ENCODE measurements at regions not wholly inside any gene's neighbourhood (a gene's known extent, or its start where the extent isn't known, plus 50 kb on each side); places are given as distances from the start of the nearest gene placed in this dataset.

GRCh38 chr4:20580907-20581306 is 119.4 kb upstream of the PACRGL start:
- peaks cover 6% of the 10 kb centered on the region; the same call in 1 of the 2 replicates for H3K4me1 ChIP-seq (ENCODE audit: insufficient read depth)
- H3K36me3 Mint-ChIP-seq (ENCODE audit: low read depth), result no peaks in the 10 kb centered on the region
- DNase-seq (ENCODE audit: low spot score), result no peak
- no peaks in the 10 kb centered on the region for H3F3A ChIP-seq (replicated peaks; ENCODE audit: low read depth)
- H3K9me2 ChIP-seq (ENCODE audit: insufficient read depth), result no peaks in the 10 kb centered on the region; the same call in 1 of the 2 replicates
- H3K27me3 Mint-ChIP-seq (ENCODE audit: insufficient read depth, low read depth, poor library complexity), result no peaks in the 10 kb centered on the region
- H4K20me1 ChIP-seq (replicated peaks; ENCODE audit: insufficient read depth), result no peaks in the 10 kb centered on the region
- no peak overlapping the region for H3K27ac ChIP-seq (ENCODE audit: low read depth)
- H3K79me2 ChIP-seq (replicated peaks; ENCODE audit: insufficient read depth), result no peaks in the 10 kb centered on the region
- H3K9me3 Mint-ChIP-seq, result peaks cover 2% of the 10 kb centered on the region; the same call in 1 of the 3 replicates
- no peaks in the 10 kb centered on the region for H3K4me1 Mint-ChIP-seq
- H3K4me3 Mint-ChIP-seq, result no peak overlapping the region
- no peak overlapping the region for H3K4me2 ChIP-seq
- no peaks in the 10 kb centered on the region for H3K27me3 ChIP-seq (ENCODE audit: insufficient read depth)
- H3K27ac Mint-ChIP-seq, result no peak overlapping the region
- H2AFZ ChIP-seq, result no peak overlapping the region
- no peak overlapping the region for H3K4me3 ChIP-seq
- ATAC-seq, result no peak
- no peaks in the 10 kb centered on the region for H3K36me3 ChIP-seq (ENCODE audit: insufficient read depth)
- TF ChIP-seq ZNF114 (CRISPR knock-in tag; IDR thresholded peaks at IDR 0.05) (no peak), NANOG (IDR thresholded peaks at IDR 0.05; ENCODE audit: borderline replicate concordance) (no peak), CREB1 (CRISPR knock-in tag; IDR thresholded peaks at IDR 0.05; ENCODE audit: low read depth) (no peak), POLR2AphosphoS5 (IDR thresholded peaks at IDR 0.05; ENCODE audit: low read depth) (no peak), REST (IDR thresholded peaks at IDR 0.05; ENCODE audit: unreplicated experiment) (no peak), ETS1 (IDR thresholded peaks at IDR 0.05) (no peak), STAT1 (IDR thresholded peaks at IDR 0.05; ENCODE audit: unreplicated experiment) (no peak), EZH2 (IDR thresholded peaks at IDR 0.05; ENCODE audit: low read depth, unreplicated experiment) (no peak), ZNF331 (CRISPR knock-in tag; IDR thresholded peaks at IDR 0.05; ENCODE audit: low read depth) (no peak), JUNB (IDR thresholded peaks at IDR 0.05; ENCODE audit: unreplicated experiment) (no peak), CTCF (conservative IDR thresholded peaks at IDR 0.05; ENCODE audit: low read depth in 2 of 2) (no peak), EZH2phosphoT487 (IDR thresholded peaks at IDR 0.05; ENCODE audit: unreplicated experiment) (no peak)
- TF ChIP-seq, protein P1, sequence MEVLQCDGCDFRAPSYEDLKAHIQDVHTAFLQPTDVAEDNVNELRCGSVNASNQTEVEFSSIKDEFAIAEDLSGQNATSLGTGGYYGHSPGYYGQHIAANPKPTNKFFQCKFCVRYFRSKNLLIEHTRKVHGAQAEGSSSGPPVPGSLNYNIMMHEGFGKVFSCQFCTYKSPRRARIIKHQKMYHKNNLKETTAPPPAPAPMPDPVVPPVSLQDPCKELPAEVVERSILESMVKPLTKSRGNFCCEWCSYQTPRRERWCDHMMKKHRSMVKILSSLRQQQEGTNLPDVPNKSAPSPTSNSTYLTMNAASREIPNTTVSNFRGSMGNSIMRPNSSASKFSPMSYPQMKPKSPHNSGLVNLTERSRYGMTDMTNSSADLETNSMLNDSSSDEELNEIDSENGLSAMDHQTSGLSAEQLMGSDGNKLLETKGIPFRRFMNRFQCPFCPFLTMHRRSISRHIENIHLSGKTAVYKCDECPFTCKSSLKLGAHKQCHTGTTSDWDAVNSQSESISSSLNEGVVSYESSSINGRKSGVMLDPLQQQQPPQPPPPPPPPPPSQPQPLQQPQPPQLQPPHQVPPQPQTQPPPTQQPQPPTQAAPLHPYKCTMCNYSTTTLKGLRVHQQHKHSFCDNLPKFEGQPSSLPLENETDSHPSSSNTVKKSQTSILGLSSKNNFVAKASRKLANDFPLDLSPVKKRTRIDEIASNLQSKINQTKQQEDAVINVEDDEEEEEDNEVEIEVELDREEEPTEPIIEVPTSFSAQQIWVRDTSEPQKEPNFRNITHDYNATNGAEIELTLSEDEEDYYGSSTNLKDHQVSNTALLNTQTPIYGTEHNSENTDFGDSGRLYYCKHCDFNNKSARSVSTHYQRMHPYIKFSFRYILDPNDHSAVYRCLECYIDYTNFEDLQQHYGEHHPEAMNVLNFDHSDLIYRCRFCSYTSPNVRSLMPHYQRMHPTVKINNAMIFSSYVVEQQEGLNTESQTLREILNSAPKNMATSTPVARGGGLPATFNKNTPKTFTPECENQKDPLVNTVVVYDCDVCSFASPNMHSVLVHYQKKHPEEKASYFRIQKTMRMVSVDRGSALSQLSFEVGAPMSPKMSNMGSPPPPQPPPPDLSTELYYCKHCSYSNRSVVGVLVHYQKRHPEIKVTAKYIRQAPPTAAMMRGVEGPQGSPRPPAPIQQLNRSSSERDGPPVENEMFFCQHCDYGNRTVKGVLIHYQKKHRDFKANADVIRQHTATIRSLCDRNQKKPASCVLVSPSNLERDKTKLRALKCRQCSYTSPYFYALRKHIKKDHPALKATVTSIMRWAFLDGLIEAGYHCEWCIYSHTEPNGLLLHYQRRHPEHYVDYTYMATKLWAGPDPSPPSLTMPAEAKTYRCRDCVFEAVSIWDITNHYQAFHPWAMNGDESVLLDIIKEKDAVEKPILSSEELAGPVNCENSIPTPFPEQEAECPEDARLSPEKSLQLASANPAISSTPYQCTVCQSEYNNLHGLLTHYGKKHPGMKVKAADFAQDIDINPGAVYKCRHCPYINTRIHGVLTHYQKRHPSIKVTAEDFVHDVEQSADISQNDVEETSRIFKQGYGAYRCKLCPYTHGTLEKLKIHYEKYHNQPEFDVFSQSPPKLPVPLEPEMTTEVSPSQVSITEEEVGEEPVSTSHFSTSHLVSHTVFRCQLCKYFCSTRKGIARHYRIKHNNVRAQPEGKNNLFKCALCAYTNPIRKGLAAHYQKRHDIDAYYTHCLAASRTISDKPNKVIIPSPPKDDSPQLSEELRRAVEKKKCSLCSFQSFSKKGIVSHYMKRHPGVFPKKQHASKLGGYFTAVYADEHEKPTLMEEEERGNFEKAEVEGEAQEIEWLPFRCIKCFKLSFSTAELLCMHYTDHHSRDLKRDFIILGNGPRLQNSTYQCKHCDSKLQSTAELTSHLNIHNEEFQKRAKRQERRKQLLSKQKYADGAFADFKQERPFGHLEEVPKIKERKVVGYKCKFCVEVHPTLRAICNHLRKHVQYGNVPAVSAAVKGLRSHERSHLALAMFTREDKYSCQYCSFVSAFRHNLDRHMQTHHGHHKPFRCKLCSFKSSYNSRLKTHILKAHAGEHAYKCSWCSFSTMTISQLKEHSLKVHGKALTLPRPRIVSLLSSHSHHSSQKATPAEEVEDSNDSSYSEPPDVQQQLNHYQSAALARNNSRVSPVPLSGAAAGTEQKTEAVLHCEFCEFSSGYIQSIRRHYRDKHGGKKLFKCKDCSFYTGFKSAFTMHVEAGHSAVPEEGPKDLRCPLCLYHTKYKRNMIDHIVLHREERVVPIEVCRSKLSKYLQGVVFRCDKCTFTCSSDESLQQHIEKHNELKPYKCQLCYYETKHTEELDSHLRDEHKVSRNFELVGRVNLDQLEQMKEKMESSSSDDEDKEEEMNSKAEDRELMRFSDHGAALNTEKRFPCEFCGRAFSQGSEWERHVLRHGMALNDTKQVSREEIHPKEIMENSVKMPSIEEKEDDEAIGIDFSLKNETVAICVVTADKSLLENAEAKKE (CRISPR knock-in tag; IDR thresholded peaks at IDR 0.05), result no peak

Measured in GM23338 (cell line).